SU-DHL-6 (cell line): ENCODE measurements at regions not wholly inside any gene's neighbourhood (a gene's known extent, or its start where the extent isn't known, plus 50 kb on each side); places are given as distances from the start of the nearest gene placed in this dataset.

ENCODE experiments used
- CTCF ChIP-seq: fragments of 200-600 bp; sonication (generic); IDR thresholded peaks from one replicate; pipeline ENCODE4 v1.5.1; 2017; ENCODE audit warnings: antibody characterized with exemption, mild to moderate bottlenecking, low read length, moderate library complexity; ENCODE audit not compliant: insufficient read depth, poor library complexity, severe bottlenecking
- EZH2phosphoT487 ChIP-seq: fragments of 200-600 bp; sonication (generic), shearing (Covaris generic); conservative IDR thresholded peaks from 2 replicates; pipeline ENCODE4 v1.6.1; 2018; ENCODE audit warnings: mild to moderate bottlenecking, antibody characterized with exemption, low read length, moderate library complexity, mixed read lengths

DNA sequence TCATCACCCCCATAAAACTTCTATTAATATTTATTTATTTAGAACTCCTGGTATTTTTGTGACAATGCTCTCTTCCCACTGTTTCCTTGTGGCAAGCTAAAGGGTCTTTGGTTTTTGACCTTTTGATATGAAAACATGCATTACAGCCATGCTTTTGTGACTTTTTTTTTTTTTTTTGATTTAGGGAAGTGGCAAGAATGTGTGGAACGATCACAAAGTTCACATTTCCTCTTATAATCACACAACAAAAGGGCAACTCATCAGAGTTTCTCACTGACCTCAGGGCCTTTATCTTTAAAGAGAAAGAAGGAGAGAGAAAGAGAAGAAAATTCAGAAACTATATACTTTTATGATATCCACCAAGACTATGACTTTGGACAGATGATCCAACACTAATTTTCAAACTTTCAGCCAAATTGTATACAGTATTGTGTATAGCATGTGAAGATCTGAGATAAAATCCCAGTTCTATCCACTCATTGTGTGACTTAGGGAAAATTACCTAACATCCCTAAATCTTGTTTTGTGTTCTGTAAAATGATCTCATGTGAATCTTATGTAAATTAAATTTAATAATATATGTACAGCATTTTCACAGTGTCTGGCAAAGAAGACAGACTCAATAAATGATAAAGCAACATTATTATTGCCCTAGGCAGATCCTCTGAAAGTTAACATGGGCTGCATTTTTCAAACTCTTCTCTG lies 106.8 kb upstream of the MARCKS start:
- no peak for TF ChIP-seq EZH2phosphoT487
- no peak for TF ChIP-seq CTCF
